ENCODE measurements at regions not wholly inside any gene's neighbourhood (a gene's known extent, or its start where the extent isn't known, plus 50 kb on each side); places are given as distances from the start of the nearest gene placed in this dataset.

- no peak for TF ChIP-seq POLR2AphosphoS5 (IDR thresholded peaks at IDR 0.05)
- TF ChIP-seq CTCF (IDR thresholded peaks at IDR 0.05) = no peak
- no peak for TF ChIP-seq POLR2A (IDR thresholded peaks at IDR 0.05)
- TF ChIP-seq EP300 (IDR thresholded peaks at IDR 0.05; ENCODE audit: low read depth) = no peak
Measured at GRCh38 chr13:70297189-70297616, 189.0 kb upstream of the KLHL1 start.
